ENCODE measurements at regions not wholly inside any gene's neighbourhood (a gene's known extent, or its start where the extent isn't known, plus 50 kb on each side); places are given as distances from the start of the nearest gene placed in this dataset.
"Not testable (repeated sequence)": the region's sequence is repeated elsewhere in the genome, so short reads cannot be mapped to it uniquely, and the experiment has no call there.

DNA sequence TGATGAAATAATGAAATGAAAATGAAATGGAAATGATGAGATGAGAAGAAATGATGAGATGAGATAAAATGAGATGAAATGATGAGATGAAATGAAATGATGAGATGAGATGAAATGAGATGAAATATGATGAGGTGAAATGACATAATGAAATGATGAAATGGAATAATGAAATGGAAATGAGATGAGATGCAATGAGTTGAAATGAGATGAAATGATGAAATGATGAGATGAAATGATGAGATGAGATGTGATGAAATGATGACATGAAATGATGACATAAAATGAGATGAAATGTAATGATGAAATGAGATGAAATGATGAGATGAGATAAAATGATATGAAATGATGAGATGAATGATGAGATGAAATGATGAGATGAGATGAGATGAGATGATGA, 342.7 kb upstream of the PLGLB1 start:
- intact Hi-C loops (cut with DNase I); H3K4me3 ChIP-seq; H3K9me3 ChIP-seq; H3K9ac ChIP-seq (ENCODE audit: low read depth in 2 of 2, low read length in 2 of 2); H3K27me3 ChIP-seq; DNase-seq; H3K4me1 ChIP-seq; H3K27ac ChIP-seq; H3K36me3 ChIP-seq: not testable (repeated sequence)

DNA sequence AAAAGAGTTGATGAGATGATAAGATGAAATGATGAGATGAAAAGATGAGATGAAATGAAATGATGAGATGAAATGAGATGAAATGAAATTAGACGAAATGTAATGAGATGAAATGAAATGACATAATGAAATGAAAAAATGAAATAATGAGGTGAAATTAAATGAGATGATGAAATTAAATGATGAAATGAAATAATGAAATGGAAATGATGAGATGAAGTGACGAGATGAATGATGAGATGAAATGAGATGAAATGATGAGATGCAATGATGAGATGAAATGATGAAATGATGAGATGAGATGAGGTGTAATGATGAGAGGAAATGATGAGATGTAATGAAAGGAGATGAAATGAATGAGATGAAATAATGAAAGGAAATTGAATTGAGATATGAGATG, 343.4 kb upstream of the PLGLB1 start:
- H3K27ac ChIP-seq; H3K9ac ChIP-seq (ENCODE audit: low read depth in 2 of 2, low read length in 2 of 2); DNase-seq; H3K36me3 ChIP-seq; H3K27me3 ChIP-seq; H3K4me1 ChIP-seq; H3K9me3 ChIP-seq; intact Hi-C loops (cut with DNase I); H3K4me3 ChIP-seq: not testable (repeated sequence)

DNA sequence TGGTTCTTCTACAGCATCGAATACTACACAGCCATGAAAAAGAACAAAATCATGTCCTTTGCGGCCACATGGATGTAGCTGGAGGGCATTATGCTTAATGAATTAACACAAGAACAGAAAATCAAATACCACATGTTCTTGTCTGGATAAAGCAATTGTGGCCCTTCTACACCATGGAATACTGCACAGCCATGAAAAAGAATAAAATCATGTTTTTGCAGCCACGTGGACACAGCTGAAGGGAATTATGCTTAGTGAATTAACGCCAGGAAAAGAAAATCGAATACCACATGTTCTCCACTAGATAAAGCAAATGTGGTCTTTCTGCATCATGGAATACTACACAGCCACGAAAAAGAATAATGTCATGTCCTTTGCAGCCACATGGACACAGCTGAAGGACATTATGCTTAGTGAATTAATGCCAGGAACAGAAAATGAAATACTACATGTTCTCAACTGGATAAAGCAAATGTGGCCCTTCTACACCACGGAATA, 361.8 kb upstream of the PLGLB2 start:
- H3K4me1 ChIP-seq; H3K4me3 ChIP-seq; H3K27me3 ChIP-seq; H3K9me3 ChIP-seq; intact Hi-C loops (cut with DNase I); H3K36me3 ChIP-seq; H3K9ac ChIP-seq (ENCODE audit: low read depth in 2 of 2, low read length in 2 of 2); H3K27ac ChIP-seq; DNase-seq: not testable (repeated sequence)

DNA sequence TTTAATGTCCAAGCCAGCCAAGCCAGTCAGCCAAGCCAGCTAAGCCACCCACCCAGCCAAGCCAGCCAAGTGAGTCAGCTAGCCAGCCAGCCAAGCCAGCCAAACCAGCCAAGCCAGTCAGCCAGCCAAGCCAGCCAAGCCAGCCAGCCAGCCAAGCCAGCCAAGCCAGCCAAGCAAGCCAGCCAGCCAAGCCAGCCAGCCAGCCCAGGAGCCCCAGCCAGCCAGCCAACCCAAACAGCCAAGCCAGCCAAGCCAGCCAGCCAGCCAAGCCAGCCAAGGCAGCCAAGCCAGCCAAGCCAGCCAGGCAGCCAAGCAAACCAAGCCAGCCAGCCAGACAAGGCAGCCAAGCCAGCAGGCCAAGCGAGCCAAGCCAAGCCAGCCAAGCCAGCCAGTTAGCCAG, 352.1 kb upstream of the PLGLB2 start:
- H3K9ac ChIP-seq (ENCODE audit: low read depth in 2 of 2, low read length in 2 of 2); H3K4me3 ChIP-seq; DNase-seq; H3K27me3 ChIP-seq; H3K9me3 ChIP-seq; H3K27ac ChIP-seq; intact Hi-C loops (cut with DNase I); H3K36me3 ChIP-seq; H3K4me1 ChIP-seq: not testable (repeated sequence)

DNA sequence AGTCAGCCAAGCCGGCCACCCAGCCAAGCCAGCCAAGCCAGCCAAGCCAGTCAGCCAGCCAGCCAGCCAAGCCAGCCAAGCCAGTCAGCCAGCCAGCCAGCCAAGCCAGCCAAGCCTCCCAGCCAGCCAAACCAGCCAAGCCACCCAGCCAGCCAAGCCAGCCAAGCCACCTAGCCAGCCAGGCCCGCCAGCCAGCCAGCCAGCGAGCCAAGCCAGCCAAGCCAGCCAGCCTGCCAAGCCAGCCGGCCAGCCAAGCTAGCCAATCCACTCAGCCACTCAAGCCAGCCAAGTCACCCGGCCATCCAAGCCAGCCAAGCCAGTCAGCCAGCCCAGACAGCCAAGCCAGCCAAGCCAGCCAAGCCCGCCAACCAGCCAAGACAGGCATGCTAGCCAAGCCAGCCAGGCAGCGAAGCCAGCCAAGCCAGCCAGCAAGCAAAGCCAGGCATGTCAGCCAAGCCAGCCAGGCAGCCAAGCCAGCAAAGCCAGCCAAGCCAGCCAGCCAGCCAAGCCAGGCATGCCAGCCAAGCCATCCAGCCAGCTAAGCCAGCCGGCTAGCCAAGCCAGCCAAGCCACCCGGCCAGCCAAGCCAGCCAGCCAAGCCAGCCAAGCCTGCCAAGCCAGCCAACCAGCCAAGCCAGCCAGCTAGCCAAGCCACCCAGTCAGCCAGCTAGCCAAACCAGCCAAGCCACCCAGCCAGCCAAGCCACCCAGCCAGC, 351.2 kb upstream of the PLGLB2 start:
- not testable (repeated sequence) for DNase-seq, H3K9me3 ChIP-seq

DNA sequence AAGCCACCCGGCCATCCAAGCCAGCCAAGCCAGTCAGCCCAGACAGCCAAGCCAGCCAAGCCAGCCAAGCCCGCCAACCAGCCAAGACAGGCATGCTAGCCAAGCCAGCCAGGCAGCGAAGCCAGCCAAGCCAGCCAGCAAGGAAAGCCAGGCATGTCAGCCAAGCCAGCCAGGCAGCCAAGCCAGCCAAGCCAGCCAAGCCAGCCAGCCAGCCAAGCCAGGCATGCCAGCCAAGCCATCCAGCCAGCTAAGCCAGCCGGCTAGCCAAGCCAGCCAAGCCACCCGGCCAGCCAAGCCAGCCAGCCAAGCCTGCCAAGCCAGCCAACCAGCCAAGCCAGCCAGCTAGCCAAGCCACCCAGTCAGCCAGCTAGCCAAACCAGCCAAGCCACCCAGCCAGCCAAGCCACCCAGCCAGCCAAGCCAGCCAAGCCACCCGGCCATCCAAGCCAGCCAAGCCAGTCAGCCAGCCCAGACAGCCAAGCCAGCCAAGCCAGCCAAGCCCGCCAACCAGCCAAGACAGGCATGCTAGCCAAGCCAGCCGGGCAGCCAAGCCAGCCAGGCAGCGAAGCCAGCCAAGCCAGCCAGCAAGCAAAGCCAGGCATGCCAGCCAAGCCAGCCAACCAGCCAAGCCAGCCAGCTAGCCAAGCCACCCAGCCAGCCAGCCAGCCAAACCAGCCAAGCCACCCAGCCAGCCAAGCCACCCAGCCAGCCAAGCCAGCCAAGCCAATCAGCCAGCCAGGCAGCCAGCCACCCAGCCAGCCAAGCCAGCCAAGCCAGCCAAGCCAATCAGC, 350.4 kb upstream of the PLGLB2 start:
- H3K36me3 ChIP-seq; H3K4me3 ChIP-seq; H3K4me1 ChIP-seq; DNase-seq; H3K27me3 ChIP-seq; intact Hi-C loops (cut with DNase I); H3K27ac ChIP-seq; H3K9me3 ChIP-seq; H3K9ac ChIP-seq (ENCODE audit: low read depth in 2 of 2, low read length in 2 of 2): not testable (repeated sequence)

More for the DNA sequence above, 351.2 kb upstream of the PLGLB2 start:
- H3K36me3 ChIP-seq; intact Hi-C loops (cut with DNase I); H3K9ac ChIP-seq (ENCODE audit: low read depth in 2 of 2, low read length in 2 of 2); H3K4me3 ChIP-seq; H3K4me1 ChIP-seq; H3K27me3 ChIP-seq; H3K27ac ChIP-seq: not testable (repeated sequence)

DNA sequence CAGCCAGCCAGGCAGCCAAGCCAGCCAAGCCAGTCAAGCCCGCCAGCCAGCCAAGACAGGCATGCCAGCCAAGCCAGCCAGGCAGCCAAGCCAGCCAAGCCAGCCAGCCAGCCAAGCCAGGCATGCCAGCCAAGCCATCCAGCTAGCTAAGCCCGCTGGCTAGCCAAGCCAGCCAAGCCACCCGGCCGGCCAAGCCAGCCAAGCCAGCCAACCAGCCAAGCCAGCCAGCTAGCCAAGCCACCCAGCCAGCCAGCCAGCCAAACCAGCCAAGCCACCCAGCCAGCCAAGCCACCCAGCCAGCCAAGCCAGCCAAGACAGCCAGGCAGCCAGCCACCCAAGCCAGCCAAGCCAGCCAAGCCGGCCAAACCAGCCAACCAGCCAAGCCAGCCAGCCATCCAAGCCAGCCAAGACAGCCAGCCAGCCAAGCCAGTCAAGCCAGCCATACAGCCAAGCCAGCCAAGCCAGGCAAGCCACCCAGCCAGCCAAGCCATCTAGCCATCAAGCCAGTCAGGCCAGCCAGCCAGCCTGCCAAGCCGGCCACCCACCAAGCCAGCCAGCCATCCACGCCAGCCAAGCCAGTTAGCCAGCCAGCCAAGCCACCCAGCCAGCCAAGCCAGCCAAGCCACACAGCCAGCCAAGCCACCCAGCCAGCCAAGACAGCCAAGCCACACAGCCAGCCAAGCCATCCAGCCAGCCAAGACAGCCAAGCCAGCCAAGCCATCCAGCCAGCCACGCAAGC, 349.2 kb upstream of the PLGLB2 start:
- H3K27me3 ChIP-seq, result not testable (repeated sequence)

DNA sequence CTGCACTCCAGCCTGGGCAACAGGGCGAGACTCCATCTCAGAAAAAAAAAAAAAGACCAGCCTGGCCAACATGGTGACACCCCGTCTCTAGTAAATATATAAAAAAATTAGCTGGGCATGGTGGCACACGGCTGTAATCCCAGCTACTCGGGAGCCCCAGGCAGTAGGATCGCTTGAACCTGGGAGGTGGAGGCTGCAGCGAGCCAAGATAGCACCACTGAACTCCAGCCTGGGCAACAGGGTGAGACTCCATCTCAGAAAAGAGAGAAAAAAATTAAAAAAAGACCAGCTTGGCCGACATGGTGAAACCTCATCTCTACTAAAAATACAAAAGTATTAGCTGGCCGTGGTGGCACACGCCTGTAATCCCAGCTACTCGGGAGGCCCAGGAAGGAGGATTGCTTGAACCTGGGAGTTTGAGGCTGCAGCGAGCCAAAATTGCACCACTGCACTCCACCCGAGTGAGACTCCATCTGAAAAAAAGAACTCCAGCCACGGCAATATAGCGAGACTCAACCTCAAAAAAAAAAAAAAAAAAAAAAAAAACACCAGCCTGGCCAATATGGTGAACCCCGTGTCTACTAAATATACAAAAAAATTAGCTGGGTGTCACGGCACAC, 346.1 kb upstream of the PLGLB2 start:
- TF ChIP-seq, protein P1, sequence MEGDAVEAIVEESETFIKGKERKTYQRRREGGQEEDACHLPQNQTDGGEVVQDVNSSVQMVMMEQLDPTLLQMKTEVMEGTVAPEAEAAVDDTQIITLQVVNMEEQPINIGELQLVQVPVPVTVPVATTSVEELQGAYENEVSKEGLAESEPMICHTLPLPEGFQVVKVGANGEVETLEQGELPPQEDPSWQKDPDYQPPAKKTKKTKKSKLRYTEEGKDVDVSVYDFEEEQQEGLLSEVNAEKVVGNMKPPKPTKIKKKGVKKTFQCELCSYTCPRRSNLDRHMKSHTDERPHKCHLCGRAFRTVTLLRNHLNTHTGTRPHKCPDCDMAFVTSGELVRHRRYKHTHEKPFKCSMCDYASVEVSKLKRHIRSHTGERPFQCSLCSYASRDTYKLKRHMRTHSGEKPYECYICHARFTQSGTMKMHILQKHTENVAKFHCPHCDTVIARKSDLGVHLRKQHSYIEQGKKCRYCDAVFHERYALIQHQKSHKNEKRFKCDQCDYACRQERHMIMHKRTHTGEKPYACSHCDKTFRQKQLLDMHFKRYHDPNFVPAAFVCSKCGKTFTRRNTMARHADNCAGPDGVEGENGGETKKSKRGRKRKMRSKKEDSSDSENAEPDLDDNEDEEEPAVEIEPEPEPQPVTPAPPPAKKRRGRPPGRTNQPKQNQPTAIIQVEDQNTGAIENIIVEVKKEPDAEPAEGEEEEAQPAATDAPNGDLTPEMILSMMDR (IDR thresholded peaks at IDR 0.05), result no peak
- H3K4me1 ChIP-seq, result no peaks in the 10 kb centered on the region
- no peak overlapping the region for H3K9ac ChIP-seq (ENCODE audit: low read depth in 2 of 2, low read length in 2 of 2)
- no peak for DNase-seq
- H3K36me3 ChIP-seq, result no peaks in the 10 kb centered on the region
- intact Hi-C loops (cut with DNase I), result no loop called here
- H3K27me3 ChIP-seq, result no peaks in the 10 kb centered on the region
- H3K9me3 ChIP-seq, result no peaks in the 10 kb centered on the region
- no peak overlapping the region for H3K27ac ChIP-seq
- no peak overlapping the region for H3K4me3 ChIP-seq

More for the DNA sequence above, 349.2 kb upstream of the PLGLB2 start:
- H3K4me1 ChIP-seq; H3K36me3 ChIP-seq; H3K4me3 ChIP-seq; intact Hi-C loops (cut with DNase I); H3K27ac ChIP-seq; H3K9ac ChIP-seq (ENCODE audit: low read depth in 2 of 2, low read length in 2 of 2); H3K9me3 ChIP-seq; DNase-seq: not testable (repeated sequence)

Measured in colonic mucosa (tissue), 4 donors.